ENCODE measurements at regions not wholly inside any gene's neighbourhood (a gene's known extent, or its start where the extent isn't known, plus 50 kb on each side); places are given as distances from the start of the nearest gene placed in this dataset.
A peak's percentile ranks its signal among the peaks of the same experiment; 100 is the strongest.
"Not testable (repeated sequence)": the region's sequence is repeated elsewhere in the genome, so short reads cannot be mapped to it uniquely, and the experiment has no call there.

DNA sequence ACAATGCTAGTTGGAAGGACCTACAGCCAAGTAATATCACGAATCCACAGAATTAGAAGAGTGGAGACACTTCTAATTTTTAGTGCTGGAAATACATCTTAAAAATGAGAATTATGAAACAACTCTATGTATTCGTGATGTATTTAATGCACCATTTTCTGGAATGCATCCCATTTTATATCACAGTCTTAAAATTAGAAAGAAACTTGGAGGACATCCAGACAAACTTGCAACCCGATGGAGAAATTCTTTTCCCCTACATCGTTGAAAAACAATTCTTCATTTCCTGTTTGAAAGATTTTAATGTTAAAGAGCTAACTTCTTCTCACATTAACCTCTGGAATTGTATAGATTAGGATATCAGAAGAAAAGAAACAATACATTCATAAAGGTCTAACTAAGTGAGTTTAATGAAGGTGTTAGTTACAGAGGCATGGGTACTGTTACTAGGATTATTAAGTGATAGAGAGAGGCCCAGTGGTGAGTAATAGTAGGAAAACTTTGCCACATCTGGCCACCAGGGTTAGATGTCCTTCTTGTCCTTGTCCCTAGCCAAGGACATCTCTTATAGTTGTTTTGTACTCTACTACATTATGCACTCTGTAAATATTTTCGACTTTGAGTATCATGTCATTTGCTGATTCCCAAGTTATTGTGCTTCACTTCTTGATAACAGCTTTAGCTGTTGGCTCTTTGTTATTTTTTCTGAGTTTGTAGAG, 502.4 kb upstream of the PTCHD4 start:
- DNase-seq (ENCODE audit: low read depth): no peak

DNA sequence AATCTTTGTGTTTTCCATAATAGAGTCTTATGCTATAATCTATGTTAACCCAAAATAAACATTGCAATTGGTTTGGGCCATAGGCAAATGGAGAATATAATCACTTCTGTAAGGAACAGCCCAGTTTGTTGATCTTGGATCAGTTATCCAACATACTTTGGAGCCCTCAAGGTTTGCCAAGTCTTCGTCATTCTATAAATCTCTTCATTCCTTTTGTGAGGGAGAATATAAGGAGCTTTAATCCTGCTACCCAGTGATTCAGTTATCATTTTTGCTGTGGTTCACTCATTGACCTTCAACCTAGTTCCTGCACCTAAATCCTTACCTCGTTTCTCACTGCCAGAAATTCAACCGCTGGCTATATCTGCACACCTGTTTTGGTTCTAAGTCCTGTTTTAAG, 500.3 kb upstream of the PTCHD4 start:
- DNase-seq (ENCODE audit: low read depth): peak; percentile 60

DNA sequence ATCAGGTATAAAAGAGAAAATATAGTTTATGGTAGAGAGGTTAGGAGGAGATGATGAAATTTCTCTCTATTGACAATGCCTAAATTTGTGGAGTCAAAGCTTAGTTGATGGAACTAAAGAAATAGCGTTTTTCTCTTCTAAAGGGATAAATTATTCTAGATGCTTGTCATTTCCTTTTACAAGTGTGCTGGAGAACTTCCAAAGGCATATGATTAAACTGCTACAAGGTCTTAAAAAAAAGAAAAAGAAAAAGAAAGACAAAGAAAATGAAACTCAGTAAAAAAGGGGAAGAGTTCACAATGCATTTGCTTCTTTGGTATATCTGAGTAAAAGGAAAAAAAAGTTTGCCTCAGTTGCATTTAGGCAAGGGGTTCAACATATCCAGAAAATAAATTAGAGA, 499.8 kb upstream of the PTCHD4 start:
- peak; percentile 31 for DNase-seq (ENCODE audit: low read depth)

DNA sequence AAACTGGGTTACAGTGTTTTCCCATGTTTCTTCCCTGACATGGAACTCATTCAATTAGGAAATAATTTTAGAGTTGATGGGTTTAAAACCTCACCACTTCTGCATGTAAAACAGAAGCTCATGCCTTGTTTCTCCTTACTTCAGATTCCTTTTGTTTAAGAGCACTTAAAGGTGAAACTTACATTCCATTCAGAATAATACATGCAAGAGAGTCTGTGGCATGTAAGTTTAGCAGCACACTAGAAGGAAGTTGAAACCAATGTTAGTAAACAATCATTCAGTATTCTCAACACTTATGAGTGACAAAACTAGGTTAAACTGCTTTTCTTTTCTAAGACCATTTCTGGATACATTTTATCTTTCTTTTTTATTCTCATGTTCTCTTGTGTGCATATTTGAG, 495.6 kb upstream of the PTCHD4 start:
- DNase-seq (ENCODE audit: low read depth): no peak

DNA sequence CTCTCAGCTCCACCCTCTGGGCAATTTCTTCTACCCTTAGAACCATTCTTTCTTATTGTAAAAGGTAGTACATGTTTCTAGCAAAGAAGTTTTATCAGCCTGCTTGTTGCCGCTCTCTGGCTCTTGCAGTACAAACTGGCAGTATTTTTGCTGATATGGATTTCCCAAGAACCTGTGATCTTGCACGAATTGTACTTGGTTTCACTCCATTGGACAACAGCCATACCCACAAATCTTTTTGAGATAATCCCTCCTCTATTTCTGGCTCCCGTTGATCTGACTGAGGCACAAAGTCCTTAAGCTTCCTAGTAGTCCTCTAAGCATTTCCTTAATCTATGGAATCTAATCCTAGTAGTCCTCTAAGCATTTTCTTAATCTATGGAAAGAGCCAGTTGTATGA, 487.0 kb upstream of the PTCHD4 start:
- no peak for DNase-seq (ENCODE audit: low read depth)

DNA sequence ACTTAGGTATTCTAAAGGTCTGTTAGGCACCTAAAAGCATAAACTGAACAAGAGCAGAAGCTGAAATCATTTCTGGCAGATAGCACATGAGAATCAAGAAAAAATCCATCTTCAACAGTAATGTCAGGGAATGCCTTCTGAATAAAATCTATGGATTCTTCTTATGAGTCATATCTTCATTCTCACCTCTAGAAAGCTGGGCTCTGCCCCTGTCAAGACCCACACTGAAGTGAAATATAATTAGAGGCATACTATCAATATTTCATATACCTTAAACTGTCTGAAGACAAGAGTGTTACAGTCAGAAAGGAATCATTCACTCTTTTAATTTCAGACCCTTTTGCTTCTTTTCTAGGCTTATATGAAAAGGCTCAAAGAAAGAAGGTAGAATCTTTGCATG, 485.8 kb upstream of the PTCHD4 start:
- no peak for DNase-seq (ENCODE audit: low read depth)

DNA sequence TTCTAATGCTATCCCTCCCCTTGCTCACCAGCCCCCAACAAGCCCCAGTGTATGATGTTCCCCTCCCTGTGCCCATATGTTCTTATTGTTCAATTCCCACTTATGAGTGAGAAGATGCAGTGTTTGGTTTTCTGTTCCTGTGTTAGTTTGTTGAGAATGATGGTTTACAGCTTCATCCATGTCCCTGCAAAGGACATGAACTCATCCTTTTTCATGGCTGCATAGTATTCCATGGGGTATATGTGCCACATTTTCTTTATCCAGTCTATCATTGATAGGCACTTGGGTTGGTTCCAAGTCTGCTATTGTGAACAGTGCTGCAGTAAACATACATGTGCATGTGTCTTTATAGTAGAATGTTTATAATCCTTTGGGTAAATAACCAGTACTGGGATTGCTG, 480.2 kb upstream of the PTCHD4 start:
- DNase-seq (ENCODE audit: low read depth): not testable (repeated sequence)

DNA sequence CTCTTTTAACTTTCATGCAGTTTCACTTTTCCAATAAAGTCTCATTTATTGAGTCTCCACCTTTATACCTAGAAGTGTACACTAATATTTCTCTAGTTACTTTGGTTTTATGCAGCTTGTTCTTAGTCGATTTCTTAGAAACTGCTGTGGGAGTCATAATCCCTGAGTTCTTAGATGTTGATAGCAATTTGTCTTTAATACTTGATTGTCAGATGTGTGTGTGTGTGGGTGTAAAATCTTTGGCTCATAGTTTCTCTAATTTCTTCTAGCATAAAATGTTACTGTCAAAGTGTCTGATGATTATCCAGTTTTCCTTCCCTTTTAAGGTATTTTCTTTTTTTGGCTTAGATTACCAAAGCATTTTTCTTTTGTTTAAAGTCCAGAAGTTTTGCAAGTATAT, 473.8 kb upstream of the PTCHD4 start:
- no peak for DNase-seq (ENCODE audit: low read depth)

DNA sequence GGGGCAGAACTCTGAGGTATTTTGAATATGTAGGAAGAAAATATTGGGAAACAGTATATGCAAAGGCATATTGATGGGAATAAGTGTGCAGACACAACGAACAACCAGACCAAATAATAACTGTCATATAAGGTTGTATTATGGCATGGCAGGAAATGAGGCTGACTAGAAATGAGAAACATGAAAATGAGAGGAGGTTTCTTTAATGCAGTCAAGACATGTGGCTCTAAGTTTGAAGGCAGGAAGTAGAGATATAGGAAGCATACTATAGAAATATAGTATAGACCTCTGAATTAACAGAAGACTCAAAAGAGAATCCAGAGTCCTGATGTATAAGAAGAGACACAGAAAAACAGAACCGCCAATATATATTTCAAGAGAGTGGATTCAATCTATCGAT, 459.7 kb upstream of the PTCHD4 start:
- no peak for DNase-seq (ENCODE audit: low read depth)

DNA sequence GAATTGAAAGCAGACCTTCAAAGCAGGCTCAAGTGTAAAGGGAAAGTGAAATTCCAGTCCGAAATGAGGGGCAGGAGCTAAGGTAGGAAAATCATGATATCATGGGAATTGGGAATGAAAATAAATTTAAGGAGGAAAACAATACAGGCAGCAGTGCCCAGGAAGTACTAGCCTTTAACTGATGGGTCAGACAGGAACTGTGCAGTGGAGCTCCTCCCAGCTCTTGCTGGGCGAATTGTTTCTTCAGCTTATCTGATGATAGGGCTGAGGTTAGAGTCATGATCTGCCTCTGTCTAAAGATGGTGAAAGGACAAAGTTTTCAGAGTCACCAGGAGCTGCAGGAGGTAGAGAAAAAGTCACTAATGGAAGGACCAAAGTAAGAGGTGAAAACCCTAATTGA, 457.9 kb upstream of the PTCHD4 start:
- no peak for DNase-seq (ENCODE audit: low read depth)

DNA sequence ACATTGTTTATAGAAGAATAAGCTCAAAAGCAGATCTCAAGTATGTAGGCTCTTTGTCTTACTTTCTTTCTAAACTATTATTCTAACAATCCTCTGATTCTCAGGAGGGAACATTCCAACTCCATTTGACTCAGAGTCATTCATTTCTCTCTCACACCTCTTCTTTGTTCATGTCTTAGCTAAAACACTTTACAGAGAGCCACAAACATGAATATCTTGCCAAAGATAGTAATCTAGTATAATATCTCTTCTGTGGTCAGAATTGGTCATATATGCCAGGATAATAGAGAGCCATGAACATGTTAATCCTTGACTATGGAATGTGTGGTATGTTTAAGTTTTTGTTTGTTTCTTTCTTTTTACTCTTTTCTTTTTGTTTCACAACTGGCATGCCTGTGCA, 456.0 kb upstream of the PTCHD4 start:
- DNase-seq (ENCODE audit: low read depth): no peak

DNA sequence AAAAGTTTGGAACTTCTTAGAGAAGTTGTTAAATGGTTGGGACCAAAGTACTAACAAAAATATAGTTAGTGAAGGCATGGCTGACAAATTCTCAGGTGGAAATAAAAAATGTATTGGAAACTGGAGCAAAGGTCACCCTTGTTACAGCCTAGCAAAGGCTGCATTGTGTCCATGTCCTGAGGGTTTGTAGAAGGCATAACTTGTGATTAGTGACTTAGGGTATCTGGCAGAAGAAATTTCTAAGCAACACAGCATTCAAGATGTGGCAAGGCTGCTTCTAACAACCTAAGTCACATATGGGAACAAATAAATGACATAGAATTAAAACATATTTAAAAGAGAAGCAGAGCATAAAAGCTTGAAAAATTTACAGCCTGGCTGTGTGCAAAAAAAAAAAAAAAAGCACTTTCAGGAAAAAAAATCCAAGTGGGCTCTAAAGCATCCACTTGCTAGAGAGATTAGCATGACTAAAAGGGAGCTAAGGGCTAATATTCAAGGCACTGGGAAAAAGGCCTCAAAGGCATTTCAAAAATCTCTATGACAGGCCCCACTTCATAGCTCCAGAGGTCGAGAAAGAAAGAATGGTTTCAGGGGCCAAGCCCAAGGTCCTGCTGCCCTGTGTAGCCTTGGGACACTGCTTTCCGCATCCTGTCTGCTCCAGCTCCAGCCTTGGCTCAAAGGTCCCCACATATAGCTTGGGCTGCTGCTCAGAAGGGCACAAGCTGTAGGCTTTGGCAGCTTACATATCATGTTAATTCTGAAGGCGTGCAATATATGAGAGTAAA, 453.2 kb upstream of the PTCHD4 start:
- no peak for DNase-seq (ENCODE audit: low read depth)

DNA sequence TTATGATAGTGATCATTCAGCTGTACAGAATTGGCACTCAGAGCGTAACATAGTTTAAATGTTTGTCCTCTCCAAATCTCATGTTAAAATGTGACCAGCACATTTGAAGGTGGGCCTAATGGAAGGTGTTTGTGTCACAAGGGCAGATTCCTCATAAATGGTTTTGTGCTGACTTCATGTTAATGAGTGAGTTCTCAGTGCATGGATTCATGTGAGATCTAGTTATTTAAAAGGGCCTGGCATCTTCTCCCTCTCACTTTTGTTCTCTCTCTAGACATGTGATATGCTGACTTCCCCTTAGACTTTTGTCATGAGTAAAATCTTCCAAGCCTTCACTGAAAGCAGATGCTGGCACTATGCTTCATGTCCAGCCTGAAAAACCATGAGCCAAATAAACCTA, 452.4 kb upstream of the PTCHD4 start:
- no peak for DNase-seq (ENCODE audit: low read depth)

DNA sequence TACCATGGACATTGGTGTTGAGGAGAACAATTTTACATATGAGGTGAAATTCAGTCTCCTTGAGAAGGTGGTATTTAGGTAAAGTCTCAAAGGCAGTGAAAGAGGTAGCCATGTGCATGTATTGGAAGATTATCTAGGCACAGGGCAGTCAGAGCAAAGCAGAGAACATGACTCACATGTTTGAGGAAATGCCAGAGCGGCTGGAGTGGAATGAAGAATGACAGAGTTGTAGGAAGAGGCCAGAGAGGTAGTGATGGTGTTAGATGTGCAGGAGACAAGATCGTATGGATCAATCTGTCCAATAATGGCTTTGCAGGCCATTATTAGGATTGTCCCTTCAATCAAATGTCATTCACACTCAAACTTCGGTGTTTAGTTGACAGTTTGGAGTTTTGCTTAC, 449.4 kb upstream of the PTCHD4 start:
- no peak for DNase-seq (ENCODE audit: low read depth)

DNA sequence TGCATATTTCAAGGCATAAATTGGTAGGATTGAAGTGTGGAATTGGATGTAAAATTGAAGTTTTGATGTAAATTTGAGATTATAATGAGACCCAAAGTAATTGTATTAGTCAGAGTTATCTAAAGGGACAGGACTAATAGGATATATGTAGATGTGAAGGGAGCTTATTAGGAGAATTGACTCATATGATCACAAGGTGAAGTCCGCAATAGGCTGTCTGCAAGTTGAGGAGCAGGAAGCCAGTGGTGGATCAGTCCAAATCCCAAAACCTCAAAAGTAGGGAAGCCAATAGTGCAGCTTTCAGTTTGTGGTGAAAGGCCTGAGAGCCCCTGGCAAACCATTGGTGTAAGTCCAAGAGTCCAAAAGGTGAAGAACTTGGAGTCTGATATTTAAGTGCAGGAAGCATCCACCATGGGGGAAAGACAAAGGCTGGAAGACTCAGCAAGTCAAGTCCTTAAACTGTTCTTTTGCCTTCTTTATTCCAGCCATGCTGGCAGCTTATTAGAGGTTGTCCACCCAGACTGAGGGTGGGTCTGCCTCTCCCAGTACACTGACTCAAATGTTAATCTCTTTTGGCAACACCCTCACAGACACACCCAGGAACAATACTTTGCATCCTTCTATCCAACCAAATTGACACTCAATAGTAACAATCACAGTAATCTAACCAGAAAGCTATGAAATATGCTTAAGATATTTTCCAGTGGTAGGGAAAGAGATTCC, 442.6 kb upstream of the PTCHD4 start:
- DNase-seq (ENCODE audit: low read depth): no peak

DNA sequence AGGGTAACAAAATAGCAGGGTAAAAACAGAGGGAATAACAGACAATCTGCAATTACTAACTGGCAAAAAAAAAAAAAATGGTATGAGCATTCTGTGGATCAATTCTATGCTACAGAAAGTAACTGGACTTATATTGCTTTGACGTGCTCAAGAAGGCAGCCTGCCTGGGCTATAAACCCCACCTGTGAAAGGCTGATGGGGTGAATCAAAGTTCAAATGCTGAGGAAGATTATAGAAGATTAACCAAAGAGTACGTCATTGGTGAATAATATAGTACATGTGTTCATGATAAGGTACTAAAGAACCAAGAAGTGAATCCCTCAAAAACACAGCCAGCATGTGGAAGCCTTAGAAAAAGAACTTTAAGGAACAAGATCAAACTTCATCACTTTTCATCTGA, 441.9 kb upstream of the PTCHD4 start:
- no peak for DNase-seq (ENCODE audit: low read depth)

DNA sequence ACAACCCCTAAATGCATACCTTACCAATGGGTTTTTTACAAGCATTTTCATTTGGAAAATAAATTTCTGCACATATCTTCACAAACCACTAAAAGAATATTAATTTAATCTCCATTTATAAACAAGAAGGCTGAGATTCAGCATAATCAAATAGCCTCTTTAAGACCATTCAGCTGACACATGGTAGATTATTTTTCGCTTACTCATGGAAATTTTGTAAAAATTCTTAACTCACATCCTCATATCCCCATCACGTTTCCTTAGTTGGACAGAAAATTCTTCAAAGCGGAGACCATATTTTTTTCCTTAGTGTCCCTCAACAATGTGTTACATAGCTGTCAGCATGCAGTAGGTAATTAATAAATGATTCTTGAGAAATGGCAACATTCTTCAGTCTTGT, 439.6 kb upstream of the PTCHD4 start:
- no peak for DNase-seq (ENCODE audit: low read depth)

DNA sequence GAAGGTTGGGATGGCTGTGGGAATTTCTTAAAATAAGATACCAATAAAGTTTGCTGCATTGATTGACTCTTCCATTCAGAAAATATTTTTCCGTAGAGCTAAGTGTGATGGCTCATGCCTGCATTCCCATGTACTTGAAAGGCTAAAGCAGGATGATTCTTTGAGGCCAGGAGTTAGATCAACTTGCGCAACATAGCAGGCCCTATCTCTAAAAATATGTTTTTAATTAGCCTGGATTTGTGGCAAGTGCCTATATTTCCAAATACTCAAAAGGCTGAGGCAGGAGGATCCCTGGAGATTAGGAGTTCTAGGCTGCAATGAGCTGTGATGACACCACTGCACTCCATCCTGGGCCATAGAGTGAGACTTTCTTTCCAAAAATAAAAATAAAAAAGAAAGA, 431.2 kb upstream of the PTCHD4 start:
- peak; percentile 75 for DNase-seq (ENCODE audit: low read depth)

DNA sequence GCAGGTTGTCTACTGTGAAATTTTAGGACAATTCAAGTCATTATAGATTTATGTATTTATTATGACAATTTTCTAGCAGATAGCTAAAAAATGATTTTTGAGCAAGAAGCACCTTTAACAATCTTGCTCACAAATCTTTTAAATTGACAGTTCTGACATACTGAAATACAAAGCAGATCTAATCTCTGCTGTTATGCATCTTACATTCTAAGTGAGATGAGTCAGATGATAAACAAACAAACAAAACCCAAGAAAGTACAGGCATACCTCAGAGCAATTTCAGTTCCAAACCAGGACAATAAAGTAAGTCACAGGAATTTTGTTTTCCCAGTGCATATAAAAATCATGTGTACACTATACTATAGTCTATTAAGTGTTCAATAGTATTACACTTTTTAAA, 430.7 kb upstream of the PTCHD4 start:
- DNase-seq (ENCODE audit: low read depth): no peak

DNA sequence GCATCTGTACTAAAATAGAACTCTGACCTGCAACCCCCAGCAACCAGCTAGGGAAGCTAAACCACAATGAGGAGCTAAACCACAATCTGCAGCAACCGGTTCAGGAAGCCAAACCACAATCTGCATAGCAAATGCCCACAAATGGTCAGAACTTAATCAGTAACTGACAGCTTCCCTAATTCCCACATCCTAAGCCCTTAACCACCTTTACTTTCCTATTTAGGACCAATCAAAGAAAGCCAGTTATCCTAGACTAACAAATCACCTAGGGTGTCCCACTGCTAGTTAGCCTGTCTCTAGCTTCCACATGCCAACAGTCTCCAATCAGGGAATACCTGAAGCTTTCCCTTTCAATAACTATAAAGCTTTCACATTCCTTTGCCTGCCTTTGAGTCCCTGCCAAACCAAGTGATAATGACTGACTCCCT, 424.6 kb upstream of the PTCHD4 start:
- DNase-seq (ENCODE audit: low read depth): peak; percentile 6

DNA sequence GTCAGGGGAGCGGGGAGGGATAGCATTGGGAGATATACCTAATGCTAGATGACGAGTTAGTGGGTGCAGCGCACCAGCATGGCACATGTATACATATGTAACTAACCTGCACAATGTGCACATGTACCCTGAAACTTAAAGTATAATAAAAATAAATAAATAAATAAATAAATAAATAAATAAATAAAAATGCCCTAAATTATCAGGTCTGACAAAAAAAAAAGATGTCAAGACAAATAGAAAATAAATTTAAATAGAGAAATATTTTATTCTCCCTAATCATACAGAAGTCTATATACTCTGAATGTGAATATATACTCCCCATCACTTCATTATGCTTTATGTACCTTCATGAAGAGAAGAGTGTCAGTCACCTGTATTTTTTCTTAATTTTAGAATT, 420.0 kb upstream of the PTCHD4 start:
- not testable (repeated sequence) for DNase-seq (ENCODE audit: low read depth)

DNA sequence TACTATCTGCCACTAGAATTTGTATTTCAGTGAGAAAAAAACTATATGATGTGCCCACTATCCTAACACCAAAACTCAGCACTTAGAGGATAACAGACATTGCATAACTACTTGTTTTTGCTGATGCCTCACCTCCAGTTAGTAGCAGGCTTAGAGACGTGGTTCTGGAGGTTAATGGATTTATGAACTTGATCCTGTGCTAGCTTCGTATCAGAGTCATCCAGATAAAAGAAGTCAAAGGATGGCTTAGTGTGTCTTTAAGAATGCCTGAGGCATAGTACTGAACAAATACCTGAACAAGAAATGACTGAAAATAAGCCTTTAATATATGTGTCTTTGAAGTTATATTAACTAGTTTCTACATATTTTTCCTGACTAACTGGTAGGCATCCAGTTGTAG, 414.9 kb upstream of the PTCHD4 start:
- no peak for DNase-seq (ENCODE audit: low read depth)

DNA sequence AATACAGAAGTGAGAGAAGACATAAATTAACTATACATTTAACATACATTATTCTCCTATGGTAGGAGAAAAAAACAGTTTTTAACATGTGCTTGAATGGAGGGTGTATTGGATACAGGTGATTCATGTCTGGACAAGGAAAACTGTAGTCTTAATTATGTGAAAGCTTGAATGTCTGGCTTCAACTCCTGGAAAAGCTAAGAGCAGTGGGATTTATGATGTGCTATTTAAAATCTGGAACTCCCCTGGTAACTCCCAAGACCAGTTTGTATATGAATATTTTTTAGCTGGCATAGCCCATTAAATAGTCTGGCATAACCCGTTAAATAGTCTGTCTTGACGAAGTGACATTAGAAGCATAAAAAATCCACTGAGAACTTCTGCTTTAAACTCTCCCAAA, 410.0 kb upstream of the PTCHD4 start:
- DNase-seq (ENCODE audit: low read depth): no peak

Measured in fibroblast of the conjunctiva (primary cell).